ENCODE measurements at regions not wholly inside any gene's neighbourhood (a gene's known extent, or its start where the extent isn't known, plus 50 kb on each side); places are given as distances from the start of the nearest gene placed in this dataset.

DNA sequence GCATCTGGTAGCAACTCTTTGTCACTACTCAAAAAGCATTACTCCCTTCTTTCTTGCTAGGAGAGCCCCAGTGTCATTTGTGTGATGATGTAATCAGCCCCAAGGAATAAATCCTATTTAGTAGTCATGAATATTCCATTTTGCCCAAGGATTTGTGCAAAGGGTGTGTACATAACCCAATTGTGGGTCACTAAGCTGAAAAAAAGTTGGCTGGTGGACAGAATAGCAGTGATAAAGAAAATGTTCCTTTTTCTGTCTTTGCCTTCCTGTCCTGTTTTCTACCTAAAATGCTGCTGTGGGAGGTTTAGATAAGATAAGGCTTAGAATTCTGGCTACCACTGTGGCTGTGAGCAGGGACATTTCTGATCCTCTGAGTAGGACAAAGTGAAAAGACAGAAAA lies 223.1 kb upstream of the ITGA1 start:
- no peak for DNase-seq (ENCODE audit: low spot score in 2 of 2)
- H3K27me3 ChIP-seq, result no peaks in the 10 kb centered on the region
- no peaks in the 10 kb centered on the region for H3K4me1 ChIP-seq
- no peaks in the 10 kb centered on the region for H3K9me3 ChIP-seq
- no peak overlapping the region for H3K4me3 ChIP-seq
- no peaks in the 10 kb centered on the region for H3K36me3 ChIP-seq
- H3K27ac ChIP-seq, result no peak overlapping the region
- TF ChIP-seq POLR2AphosphoS5 (IDR thresholded peaks at IDR 0.05) (no peak), POLR2A (IDR thresholded peaks at IDR 0.05) (no peak), EP300 (IDR thresholded peaks at IDR 0.05) (no peak)
- TF ChIP-seq, protein P1, sequence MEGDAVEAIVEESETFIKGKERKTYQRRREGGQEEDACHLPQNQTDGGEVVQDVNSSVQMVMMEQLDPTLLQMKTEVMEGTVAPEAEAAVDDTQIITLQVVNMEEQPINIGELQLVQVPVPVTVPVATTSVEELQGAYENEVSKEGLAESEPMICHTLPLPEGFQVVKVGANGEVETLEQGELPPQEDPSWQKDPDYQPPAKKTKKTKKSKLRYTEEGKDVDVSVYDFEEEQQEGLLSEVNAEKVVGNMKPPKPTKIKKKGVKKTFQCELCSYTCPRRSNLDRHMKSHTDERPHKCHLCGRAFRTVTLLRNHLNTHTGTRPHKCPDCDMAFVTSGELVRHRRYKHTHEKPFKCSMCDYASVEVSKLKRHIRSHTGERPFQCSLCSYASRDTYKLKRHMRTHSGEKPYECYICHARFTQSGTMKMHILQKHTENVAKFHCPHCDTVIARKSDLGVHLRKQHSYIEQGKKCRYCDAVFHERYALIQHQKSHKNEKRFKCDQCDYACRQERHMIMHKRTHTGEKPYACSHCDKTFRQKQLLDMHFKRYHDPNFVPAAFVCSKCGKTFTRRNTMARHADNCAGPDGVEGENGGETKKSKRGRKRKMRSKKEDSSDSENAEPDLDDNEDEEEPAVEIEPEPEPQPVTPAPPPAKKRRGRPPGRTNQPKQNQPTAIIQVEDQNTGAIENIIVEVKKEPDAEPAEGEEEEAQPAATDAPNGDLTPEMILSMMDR (IDR thresholded peaks at IDR 0.05), result no peak

DNA sequence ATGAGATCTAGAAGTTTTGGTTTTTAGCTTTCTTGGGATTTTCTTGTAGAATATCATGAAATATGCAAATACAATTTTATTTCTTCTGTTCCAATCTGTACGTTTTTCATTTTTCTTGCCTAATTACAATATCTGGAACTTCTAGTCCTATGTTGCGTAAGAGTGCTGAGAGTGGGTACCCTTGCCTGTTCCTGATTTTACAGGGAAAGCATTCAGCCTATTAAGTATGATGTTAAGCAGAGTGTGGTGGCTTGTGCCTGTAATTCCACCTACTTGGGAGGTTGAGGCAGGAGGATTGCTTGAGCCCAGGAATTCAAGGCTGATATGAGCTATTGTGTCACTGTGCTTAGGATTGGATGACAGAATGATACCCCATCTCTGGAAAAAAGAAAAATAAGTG lies 210.2 kb upstream of the ITGA1 start:
- H3K36me3 ChIP-seq, result no peaks in the 10 kb centered on the region
- H3K27ac ChIP-seq, result no peak overlapping the region
- TF ChIP-seq POLR2A (IDR thresholded peaks at IDR 0.05) (no peak), EP300 (IDR thresholded peaks at IDR 0.05) (no peak), POLR2AphosphoS5 (IDR thresholded peaks at IDR 0.05) (no peak)
- TF ChIP-seq, protein P1 (IDR thresholded peaks at IDR 0.05), result no peak
- WGBS, result 77% methylated on average over 2 of the region's 2 CpGs
- no peak overlapping the region for H3K4me3 ChIP-seq
- no peaks in the 10 kb centered on the region for H3K4me1 ChIP-seq
- no peaks in the 10 kb centered on the region for H3K27me3 ChIP-seq
- H3K9me3 ChIP-seq, result no peaks in the 10 kb centered on the region
- no peak for DNase-seq (ENCODE audit: low spot score in 2 of 2)

DNA sequence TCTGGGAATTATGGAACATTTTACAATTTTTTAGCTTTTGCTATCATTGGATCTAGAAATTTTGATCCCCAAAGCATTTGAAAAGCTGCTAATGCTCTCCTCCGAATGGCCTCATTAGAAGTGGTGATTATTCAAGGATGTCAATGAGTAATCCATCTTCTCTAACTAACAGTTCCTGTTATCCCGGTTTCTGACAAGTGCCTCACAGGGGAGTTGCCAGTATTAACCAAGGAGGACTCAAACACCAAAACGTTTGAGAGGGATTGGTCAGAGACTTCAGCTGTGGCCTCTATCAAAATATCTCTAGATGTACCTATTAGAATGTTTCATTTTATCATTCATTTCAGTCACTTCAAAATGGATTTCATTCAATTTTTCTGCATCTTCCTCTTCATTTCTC lies 208.3 kb upstream of the ITGA1 start:
- 24% methylated on average over 3 of the region's 3 CpGs for WGBS
- H3K4me3 ChIP-seq, result no peak overlapping the region
- H3K9me3 ChIP-seq, result no peaks in the 10 kb centered on the region
- no peak for DNase-seq (ENCODE audit: low spot score in 2 of 2)
- no peaks in the 10 kb centered on the region for H3K27me3 ChIP-seq
- H3K27ac ChIP-seq, result no peak overlapping the region
- no peaks in the 10 kb centered on the region for H3K36me3 ChIP-seq
- H3K4me1 ChIP-seq, result no peaks in the 10 kb centered on the region
- TF ChIP-seq POLR2A (IDR thresholded peaks at IDR 0.05) (no peak), EP300 (IDR thresholded peaks at IDR 0.05) (no peak), POLR2AphosphoS5 (IDR thresholded peaks at IDR 0.05) (no peak)
- TF ChIP-seq, protein P1 (IDR thresholded peaks at IDR 0.05), result no peak

DNA sequence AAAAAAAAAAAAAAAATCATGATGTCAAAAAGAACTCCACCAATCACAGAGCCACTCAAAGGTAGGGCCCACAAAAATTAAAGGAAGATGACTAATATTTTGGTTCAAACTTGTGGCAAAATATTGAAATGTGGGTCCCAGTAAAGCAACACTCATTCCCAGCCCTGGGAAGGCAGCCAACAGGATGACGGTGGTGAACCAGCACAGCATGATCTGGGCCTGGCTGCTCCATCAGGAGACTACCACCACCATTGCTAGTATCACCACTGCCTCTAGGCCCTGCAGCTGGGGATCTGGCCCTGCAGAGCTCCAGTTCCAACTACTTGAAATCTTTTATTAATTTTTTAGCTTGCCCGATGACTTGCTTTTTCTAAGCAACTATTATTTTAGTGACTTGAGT lies 206.8 kb upstream of the ITGA1 start:
- whole genome bisulfite sequencing, result 69% methylated on average over 2 of the region's 2 CpGs
- H3K36me3 ChIP-seq, result no peaks in the 10 kb centered on the region
- TF ChIP-seq POLR2A (IDR thresholded peaks at IDR 0.05) (no peak), EP300 (IDR thresholded peaks at IDR 0.05) (no peak), POLR2AphosphoS5 (IDR thresholded peaks at IDR 0.05) (no peak)
- TF ChIP-seq, protein P1 (IDR thresholded peaks at IDR 0.05), result no peak
- H3K27me3 ChIP-seq, result no peaks in the 10 kb centered on the region
- H3K9me3 ChIP-seq, result no peaks in the 10 kb centered on the region
- no peak for DNase-seq (ENCODE audit: low spot score in 2 of 2)
- no peak overlapping the region for H3K4me3 ChIP-seq
- H3K27ac ChIP-seq, result no peak overlapping the region
- H3K4me1 ChIP-seq, result no peaks in the 10 kb centered on the region

DNA sequence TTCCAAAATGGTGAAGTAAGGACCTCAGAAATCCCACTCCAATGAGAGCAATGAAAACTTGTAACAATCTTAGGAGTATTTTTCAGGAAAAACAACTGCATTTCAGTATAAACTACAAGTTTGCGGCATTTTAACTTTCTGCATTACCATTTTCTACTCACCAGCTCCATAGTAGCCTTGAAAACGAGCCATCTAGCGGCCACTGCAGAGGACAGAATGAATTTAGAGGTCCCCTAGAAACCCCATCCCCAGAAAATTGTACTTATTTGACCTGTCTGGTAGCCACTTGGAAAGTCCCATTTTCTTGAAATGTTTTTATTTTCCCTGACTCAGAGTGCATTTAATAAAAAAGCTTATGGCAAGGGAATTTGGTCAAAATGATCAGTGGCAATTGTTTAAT lies 205.4 kb upstream of the ITGA1 start:
- no peak overlapping the region for H3K27ac ChIP-seq
- no peaks in the 10 kb centered on the region for H3K27me3 ChIP-seq
- 70% methylated on average over 3 of the region's 3 CpGs for WGBS
- TF ChIP-seq POLR2A (IDR thresholded peaks at IDR 0.05) (no peak), EP300 (IDR thresholded peaks at IDR 0.05) (no peak), POLR2AphosphoS5 (IDR thresholded peaks at IDR 0.05) (no peak)
- TF ChIP-seq, protein P1 (IDR thresholded peaks at IDR 0.05), result no peak
- H3K4me1 ChIP-seq, result no peaks in the 10 kb centered on the region
- no peaks in the 10 kb centered on the region for H3K36me3 ChIP-seq
- no peak overlapping the region for H3K4me3 ChIP-seq
- DNase-seq (ENCODE audit: low spot score in 2 of 2), result no peak
- no peaks in the 10 kb centered on the region for H3K9me3 ChIP-seq
